ENCODE measurements at regions not wholly inside any gene's neighbourhood (a gene's known extent, or its start where the extent isn't known, plus 50 kb on each side); places are given as distances from the start of the nearest gene placed in this dataset.

GRCh38 chr1:79089946-79090345 is 83.4 kb upstream of the ADGRL4 start:
- DNase-seq (ENCODE audit: low spot score): no peak
- Histone ChIP-seq H3K27ac (ENCODE audit: low read depth in 1 of 2, low read length in 2 of 2) (no peak overlapping the region), H3K9ac (ENCODE audit: low read depth in 1 of 2, low read length in 2 of 2) (no peak overlapping the region), H3K4me3 (ENCODE audit: low read depth in 1 of 3, low read length in 3 of 3) (no peak overlapping the region), H3K36me3 (ENCODE audit: control insufficient read depth in 4 of 4, insufficient read depth in 3 of 4, low read depth in 1 of 4, low read length in 3 of 4) (no peaks in the 10 kb centered on the region), H3K9me3 (ENCODE audit: control insufficient read depth in 4 of 4, low read length in 3 of 4) (no peaks in the 10 kb centered on the region), H3K4me1 (ENCODE audit: control insufficient read depth in 4 of 4, insufficient read depth in 4 of 4, low read length in 3 of 4) (no peaks in the 10 kb centered on the region), H3K27me3 (ENCODE audit: control insufficient read depth in 4 of 4, insufficient read depth in 4 of 4, low read length in 3 of 4) (peaks cover 0 to 2% (median 0%) of the 10 kb centered on the region in 4 donors)
- TF ChIP-seq, protein P1, sequence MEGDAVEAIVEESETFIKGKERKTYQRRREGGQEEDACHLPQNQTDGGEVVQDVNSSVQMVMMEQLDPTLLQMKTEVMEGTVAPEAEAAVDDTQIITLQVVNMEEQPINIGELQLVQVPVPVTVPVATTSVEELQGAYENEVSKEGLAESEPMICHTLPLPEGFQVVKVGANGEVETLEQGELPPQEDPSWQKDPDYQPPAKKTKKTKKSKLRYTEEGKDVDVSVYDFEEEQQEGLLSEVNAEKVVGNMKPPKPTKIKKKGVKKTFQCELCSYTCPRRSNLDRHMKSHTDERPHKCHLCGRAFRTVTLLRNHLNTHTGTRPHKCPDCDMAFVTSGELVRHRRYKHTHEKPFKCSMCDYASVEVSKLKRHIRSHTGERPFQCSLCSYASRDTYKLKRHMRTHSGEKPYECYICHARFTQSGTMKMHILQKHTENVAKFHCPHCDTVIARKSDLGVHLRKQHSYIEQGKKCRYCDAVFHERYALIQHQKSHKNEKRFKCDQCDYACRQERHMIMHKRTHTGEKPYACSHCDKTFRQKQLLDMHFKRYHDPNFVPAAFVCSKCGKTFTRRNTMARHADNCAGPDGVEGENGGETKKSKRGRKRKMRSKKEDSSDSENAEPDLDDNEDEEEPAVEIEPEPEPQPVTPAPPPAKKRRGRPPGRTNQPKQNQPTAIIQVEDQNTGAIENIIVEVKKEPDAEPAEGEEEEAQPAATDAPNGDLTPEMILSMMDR (IDR thresholded peaks at IDR 0.05; ENCODE audit: low read depth, low read length, missing input control): no peak
- TF ChIP-seq TAF1 (conservative IDR thresholded peaks at IDR 0.05) (no peak), RAD21 (IDR thresholded peaks at IDR 0.05) (no peak), HNF4A (conservative IDR thresholded peaks at IDR 0.05) (no peak), HNF4G (IDR thresholded peaks at IDR 0.05) (no peak)
- 50% methylated on average over 2 of the region's 2 CpGs for WGBS

GRCh38 chr1:79082233-79082632 is 75.7 kb upstream of the ADGRL4 start:
- no peaks in the 10 kb centered on the region for H3K4me1 ChIP-seq (ENCODE audit: control insufficient read depth in 4 of 4, insufficient read depth in 4 of 4, low read length in 3 of 4)
- no peaks in the 10 kb centered on the region for H3K36me3 ChIP-seq (ENCODE audit: control insufficient read depth in 4 of 4, insufficient read depth in 3 of 4, low read depth in 1 of 4, low read length in 3 of 4)
- TF ChIP-seq SP1 (IDR thresholded peaks at IDR 0.05) (no peak), YY1 (IDR thresholded peaks at IDR 0.05) (no peak), ZBTB33 (IDR thresholded peaks at IDR 0.05) (no peak), HNF4G (IDR thresholded peaks at IDR 0.05) (no peak), NR2F2 (IDR thresholded peaks at IDR 0.05) (no peak), GABPA (IDR thresholded peaks at IDR 0.05 in 1 of 2, conservative IDR thresholded peaks at IDR 0.05 in 1 of 2) (no peak), HNF4A (conservative IDR thresholded peaks at IDR 0.05) (no peak), FOXA2 (IDR thresholded peaks at IDR 0.05) (no peak), RAD21 (IDR thresholded peaks at IDR 0.05) (no peak), REST (IDR thresholded peaks at IDR 0.05) (no peak), FOXA1 (IDR thresholded peaks at IDR 0.05) (no peak)
- TF ChIP-seq, protein P1 (IDR thresholded peaks at IDR 0.05; ENCODE audit: low read depth, low read length, missing input control): no peak
- TF ChIP-seq, protein P2, sequence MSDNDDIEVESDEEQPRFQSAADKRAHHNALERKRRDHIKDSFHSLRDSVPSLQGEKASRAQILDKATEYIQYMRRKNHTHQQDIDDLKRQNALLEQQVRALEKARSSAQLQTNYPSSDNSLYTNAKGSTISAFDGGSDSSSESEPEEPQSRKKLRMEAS (IDR thresholded peaks at IDR 0.05): no peak
- DNase-seq (ENCODE audit: low spot score): no peak
- WGBS: 77% methylated on average over 2 of the region's 2 CpGs
- H3K9ac ChIP-seq (ENCODE audit: low read depth in 1 of 2, low read length in 2 of 2): no peak overlapping the region
- no peak overlapping the region for H3K4me3 ChIP-seq (ENCODE audit: low read depth in 1 of 3, low read length in 3 of 3)
- H3K9me3 ChIP-seq (ENCODE audit: control insufficient read depth in 4 of 4, low read length in 3 of 4): no peaks in the 10 kb centered on the region
- H3K27me3 ChIP-seq (ENCODE audit: control insufficient read depth in 4 of 4, insufficient read depth in 4 of 4, low read length in 3 of 4): peaks cover 0 to 2% (median 0%) of the 10 kb centered on the region in 4 donors
- no peak overlapping the region for H3K27ac ChIP-seq (ENCODE audit: low read depth in 1 of 2, low read length in 2 of 2)

All from liver (tissue), 8 donors.